Skin epidermis (tissue), 12 donors: ENCODE measurements at regions not wholly inside any gene's neighbourhood (a gene's known extent, or its start where the extent isn't known, plus 50 kb on each side); places are given as distances from the start of the nearest gene placed in this dataset.
"Not testable (repeated sequence)": the region's sequence is repeated elsewhere in the genome, so short reads cannot be mapped to it uniquely, and the experiment has no call there.

Experiments
- H3K27ac ChIP-seq, 21 experiments: fragments of 200-600 bp; sonication (generic) in 11 of 21; one replicate each; pipeline ENCODE4 v1.5.0; 2020; ENCODE audit warnings: mild to moderate bottlenecking in 3 of 21, inconsistent platforms in 2 of 21, moderate library complexity in 2 of 21
- H3K4me3 ChIP-seq, 7 experiments: fragments of 200-600 bp; sonication (generic) in 2 of 7; one replicate each; pipeline ENCODE4 v1.5.0; 2020; ENCODE audit warnings: inconsistent platforms in 2 of 7, mild to moderate bottlenecking in 2 of 7, moderate library complexity in 1 of 7

DNA sequence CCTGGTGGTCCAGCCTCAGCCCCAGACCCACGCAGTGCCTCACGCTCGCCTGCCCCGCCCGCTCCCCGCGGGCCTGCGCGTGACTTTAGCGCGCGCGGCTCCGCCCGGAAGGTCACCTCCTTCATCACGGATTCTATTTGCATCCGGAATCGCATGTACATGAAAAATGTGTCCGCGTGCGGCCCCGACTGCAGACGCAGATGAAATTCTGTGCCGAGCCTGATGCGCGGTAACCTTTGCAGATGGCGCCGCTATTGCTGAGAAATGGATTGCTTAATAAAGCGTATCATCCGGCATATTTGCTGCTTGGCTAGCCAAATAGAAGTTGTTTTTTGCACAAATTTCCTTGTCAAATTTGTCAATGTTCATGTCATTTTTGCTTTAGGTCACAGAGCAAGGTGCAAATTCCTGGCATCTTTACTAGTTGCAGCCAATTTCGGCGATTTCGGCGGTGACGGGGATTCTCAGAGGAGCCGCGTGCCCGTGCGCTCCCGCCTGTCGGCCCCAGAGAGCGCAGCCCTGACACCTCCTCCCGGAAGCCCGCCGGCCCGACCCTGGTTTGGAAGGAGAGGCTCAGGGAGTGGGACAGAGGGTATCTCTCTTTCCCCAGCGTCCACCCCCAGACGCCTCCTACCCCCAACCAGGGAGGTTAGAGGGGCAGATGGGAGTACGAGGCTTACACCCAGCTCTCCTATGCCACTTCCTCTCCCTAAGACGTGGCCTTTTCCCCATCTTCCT is 85.9 kb upstream of the PAX2 start:
- no peak overlapping the region for H3K4me3 ChIP-seq
- H3K27ac ChIP-seq: no peak overlapping the region

DNA sequence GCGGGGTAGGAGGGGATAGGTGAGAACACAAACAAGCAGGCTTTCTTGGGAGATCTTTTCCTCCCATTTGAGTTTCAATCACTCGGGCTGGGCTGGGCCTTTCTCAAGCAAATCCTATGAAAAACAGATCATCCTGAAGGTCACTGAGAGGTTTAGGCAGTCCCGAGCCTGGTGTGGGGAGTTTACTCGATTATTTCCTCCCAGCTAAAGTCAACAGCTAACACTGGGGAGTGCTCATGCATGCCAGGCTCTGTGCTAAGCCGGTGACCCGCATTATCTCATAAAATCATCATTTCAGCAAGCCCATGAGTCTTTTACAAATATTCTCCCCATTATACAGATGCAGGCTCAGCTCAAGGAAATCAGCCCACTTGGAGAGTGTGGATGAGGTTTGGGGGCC is 85.0 kb upstream of the PAX2 start:
- no peak overlapping the region for H3K4me3 ChIP-seq
- H3K27ac ChIP-seq: no peak overlapping the region

DNA sequence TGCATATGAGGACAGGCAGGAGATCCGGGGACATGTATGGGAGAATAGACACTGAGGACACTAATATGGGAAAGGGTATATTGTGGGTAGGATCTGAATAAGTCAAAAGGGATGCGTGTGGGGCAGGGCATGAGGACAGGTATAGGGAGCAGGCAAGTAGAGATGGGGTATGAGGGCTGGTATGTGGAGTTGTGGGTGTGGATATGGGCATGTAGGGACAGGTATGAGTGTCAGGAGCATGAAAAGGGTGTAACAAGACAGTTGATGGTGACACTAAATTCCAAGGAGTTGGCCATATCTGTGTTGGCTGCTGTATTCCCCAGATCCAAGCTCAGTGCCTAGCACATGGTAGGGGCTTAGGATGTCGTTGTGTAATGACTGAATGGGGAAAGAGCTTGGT is 84.4 kb upstream of the PAX2 start:
- no peak overlapping the region for H3K27ac ChIP-seq
- H3K4me3 ChIP-seq: no peak overlapping the region

DNA sequence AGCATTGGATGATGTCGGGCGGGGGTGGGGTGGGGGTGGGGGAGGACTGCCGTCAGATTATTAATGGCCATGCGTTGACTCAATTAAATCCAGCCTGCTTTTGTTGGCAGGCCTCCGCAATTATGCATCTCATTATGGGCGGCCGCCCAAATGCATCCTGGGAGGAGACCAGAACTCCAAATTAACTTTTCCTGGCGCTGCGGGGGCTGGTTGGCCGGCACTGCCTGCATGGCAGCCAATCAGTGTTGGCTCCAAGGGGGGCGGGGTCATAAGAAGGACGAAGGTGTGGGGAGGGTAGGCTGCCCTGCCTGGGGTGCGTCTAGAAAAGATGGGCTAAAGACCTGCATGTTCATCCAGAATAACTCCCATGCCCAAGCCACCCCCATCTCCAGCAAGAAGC is 83.9 kb upstream of the PAX2 start:
- H3K4me3 ChIP-seq: no peak overlapping the region
- no peak overlapping the region for H3K27ac ChIP-seq

DNA sequence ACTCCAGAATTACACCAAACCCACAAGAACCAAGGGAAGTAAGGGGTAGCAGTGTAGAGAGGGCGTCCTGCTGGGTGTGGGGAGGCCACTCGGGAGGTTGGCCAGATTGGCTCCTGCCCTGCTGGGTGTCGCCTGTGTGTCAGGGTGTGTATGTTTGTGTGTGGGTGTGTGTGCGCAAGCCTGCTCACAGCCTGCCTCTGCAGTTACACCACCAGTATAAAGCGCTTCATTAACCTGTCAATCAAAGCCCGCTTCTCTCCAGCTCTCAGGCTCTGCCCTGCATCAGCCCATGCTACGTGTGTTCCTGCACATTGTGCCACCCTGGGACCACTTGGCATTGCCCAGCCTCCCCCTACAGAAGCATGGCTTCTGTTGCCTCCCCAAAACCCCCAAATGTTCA is 83.3 kb upstream of the PAX2 start:
- Histone ChIP-seq H3K4me3 (no peak overlapping the region), H3K27ac (no peak overlapping the region)

DNA sequence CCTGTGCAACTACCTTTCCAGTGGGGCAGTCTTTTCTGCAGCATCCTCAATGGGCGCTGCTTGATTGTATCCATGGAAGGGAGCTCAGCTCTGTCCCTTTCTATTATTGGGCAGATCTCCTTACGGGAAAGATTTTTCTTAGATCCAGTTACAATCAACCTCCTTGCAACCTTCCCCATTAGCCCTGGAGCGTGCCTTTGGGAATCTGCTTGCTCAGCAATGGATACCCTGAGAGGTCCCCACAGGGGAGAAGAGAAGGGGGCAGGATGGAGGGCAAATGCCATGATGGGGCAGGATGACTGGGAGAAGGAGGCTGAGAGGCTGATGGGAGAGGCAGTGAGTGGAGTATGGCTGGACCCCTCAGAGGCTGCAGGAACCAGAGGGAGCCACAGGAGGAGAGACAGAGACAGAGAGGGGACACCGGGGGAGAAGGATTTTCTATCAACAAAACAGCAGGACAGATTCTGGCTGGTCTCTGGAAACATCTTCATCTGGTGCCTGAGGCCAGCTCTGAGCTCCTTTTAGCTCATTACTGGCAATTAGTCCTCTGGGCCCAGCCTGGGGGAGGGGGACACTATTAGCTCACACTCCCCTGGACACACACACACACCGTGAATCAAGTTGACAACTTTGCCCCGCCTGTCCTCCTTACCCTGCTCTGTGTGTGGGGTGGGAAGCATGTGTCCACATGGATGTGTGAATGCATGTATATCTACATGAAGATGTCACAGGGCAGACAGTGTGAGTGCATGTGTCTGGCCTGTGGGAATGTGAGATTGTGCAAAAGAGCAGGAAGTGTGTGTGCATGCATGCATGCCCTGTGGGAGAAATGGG is 80.8 kb upstream of the PAX2 start:
- no peak overlapping the region for H3K4me3 ChIP-seq
- H3K27ac ChIP-seq: no peak overlapping the region

DNA sequence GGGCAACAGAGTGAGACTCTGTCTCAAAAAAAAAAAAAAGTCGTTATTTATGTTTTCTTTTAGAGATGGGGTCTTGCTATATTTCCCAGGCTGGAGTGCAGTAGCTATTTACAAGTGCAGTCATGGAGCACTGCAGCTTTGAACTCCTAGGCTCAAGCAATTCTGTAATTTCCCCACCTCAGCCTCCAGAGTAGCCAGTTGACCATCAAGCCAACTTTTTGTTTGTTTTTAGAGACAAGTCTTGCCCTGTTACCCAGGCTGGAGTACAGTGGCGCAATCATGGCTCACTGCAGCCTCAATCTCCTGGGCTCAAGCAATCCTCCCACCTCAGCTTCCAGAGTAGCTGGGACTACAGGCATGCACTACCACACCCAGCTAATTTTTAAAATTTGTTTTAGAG is 78.7 kb upstream of the PAX2 start:
- H3K27ac ChIP-seq, H3K4me3 ChIP-seq: not testable (repeated sequence)

DNA sequence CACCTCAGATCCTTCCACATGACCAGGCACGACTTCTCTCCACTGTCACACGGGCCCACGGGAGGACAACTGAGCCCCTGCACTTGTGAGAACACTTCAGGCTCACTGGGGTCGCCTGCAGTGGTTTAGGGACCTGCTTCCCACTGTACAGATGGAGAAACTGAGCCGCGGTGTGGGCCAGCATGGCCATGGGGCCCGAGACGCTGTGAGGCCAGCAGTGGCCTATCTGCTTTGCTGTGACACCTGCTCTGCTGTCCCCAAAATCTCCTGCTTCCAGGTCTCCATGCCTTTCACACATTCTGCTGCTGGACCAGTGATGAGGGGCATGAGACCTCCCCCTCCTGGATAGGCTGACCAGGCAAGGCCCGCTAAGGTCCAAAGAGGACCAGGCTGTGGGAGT is 75.8 kb upstream of the PAX2 start:
- Histone ChIP-seq H3K4me3 (no peak overlapping the region), H3K27ac (no peak overlapping the region)

DNA sequence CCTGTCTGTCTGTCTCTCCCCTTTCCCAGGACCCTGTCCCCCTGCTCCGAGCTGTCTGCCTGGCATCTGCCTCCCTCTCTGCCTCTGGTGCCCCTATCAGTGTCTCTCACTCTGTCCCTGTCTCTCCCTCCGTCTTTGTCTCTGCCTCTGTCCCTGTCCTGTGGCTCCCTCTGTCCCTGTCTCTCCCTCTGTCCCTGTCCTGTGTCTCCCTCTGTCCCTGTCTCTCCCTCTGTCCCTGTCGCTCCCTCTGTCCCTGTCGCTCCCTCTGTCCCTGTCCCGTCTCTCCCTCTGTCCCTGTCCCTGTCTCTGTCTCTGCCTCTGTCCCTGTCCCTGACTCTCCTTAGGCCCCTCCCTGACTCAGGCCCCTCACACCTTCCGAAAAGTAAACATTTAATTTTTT is 75.0 kb upstream of the PAX2 start:
- Histone ChIP-seq H3K4me3 (no peak overlapping the region), H3K27ac (no peak overlapping the region)

DNA sequence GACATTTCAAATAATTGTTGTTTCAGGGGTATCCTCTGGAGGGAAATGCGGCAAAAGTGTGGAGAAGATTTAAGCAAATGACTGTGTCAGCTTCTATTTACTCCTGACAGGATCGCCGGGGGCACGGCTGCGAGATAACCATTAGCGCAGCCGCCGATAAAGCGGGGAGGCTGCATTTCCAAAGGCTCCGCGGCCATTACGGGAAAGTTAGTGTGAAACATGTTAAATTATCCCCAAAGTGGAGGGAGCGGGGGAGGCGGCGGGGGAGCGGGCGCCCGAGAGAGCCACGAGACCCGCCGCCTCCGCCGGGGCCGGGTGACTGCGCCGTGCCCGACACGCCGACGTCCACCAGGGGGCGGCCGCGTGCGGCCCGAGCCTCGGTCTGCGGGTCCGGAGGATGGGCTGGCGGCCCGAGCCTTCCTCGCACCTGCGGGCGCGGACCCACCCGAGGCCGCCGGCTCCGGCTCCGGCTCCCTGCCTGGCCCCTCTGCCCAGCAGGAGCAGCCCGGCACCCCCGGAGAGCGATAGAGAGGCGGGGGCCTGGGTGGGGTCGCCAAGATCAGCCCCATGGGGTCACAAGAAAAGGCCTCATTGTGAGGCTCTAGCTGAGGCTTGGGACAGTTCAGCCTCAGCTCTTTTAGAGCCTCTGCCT is 74.4 kb upstream of the PAX2 start:
- H3K4me3 ChIP-seq: no peak overlapping the region

DNA sequence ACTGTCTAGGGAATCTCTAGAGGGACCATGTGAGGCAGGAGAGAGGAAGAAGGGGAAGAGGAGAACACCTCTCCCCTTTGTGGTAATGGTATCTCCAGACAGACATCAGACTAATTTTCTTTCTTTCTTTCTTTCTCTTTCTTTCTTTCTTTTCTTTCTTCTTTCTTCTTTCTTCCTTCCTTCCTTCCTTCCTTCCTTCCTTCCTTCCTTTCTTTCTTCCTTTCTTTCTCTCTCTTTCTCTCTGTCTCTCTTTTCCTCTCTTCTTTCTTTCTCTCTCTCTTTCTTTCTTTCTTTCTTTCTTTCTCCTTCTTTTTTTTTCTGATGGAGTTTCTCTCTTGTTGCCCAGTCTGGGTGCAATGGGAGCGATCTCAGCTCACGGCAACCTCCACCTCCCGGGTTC is 73.2 kb upstream of the PAX2 start:
- no peak overlapping the region for H3K27ac ChIP-seq
- H3K4me3 ChIP-seq: no peak overlapping the region

More for the DNA sequence above, 74.4 kb upstream of the PAX2 start:
- no peak overlapping the region for H3K27ac ChIP-seq

DNA sequence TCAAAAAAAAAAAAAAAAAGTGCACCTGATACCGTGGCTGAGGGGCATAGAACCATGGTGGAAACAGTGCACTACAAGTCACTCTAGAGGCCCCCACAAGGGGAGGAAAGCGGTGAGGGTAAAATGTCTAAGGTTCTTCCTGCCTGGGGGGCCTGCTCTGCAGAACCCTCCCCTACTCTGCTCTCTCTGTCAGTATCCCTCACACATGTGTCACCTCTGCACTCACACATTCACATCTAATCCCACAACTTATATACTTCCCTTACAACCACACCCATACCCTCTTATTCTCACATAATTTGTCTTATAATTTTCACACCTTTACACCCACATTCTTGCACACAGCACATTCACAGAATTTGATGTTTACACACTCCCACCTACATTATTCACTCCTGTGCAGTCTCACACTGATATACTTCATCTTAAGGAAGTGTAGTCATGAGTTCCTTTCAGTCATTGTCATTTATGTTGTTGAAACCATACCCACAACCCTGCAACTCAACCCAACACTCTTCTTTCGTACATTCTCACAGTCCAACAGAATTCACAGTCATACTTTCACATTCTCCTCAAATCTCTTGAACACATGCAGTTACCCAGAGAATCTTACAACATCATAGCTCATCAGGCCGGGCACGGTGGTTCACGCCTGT is 68.0 kb upstream of the PAX2 start:
- Histone ChIP-seq H3K4me3 (no peak overlapping the region), H3K27ac (no peak overlapping the region)

DNA sequence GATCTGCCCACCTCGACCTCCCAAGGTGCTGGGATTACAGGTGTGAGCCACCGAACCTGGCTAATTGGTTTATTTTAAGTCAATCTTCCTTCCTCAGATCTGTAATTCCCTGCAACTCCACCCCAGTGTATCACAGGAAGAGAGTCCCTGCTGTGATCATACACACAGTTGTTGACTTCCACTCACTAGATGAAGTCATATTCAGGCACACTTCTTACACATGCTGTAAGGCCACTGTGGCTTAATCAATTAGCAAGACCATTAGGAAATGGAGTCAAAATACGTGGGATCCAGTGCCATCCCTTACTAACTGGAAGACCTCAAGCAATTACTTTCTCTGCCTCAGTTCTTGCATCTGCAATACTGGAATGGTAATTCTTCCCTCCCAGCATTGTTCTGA is 66.1 kb upstream of the PAX2 start:
- Histone ChIP-seq H3K4me3 (no peak overlapping the region), H3K27ac (no peak overlapping the region)

DNA sequence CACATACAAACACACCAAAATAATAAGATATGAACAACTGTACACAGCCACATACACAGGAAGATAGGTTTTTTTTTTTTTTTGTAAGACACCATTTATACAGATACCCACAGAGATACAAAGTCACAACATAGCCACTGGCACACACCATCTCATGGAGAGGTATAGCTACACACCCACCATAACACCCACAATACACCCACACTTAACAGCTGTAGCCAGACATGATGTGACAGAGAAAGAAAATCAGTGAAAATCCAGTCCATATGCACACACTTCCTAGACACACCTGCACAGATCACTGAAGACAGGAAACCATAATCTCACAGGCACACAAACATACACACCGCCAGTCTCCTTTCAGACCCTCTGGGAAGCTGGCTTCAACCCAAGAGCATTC is 62.4 kb upstream of the PAX2 start:
- H3K4me3 ChIP-seq: no peak overlapping the region
- no peak overlapping the region for H3K27ac ChIP-seq

DNA sequence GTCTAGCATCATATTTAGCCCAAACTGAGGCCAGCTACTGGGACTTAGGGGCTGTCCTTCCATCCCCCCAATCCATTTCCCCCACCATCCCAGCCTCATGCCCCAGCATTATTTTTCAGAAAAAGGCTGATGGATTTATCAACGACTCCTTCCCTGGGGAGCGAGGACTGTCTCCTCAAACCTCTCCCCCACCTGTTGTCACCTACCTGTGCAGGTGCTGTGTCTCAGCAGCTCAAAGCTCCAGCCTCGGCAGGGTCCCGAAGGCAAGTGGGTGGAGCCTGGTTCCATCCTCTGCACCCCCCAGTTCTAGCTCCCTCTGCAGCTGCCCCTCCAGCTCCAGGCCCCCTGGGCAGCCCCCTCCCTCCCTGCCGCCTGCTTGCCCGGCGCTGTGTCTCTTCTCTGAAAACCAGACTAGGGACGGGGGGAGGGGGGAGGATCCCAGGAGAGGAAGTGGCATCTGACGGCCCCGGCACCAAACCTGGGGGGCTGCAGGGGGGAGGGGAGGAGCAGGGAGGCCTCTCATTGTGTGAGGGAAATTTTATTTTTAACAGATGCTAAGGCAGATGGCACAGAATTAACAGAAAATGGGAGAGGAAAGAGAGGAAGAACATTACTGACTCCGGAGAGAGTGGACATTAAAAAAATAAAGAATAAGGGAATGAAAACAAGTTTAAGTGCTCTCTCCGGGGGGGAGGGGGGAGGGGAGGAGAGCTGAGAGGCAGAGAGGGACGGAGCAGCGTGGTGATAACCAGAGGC is 61.7 kb upstream of the PAX2 start:
- no peak overlapping the region for H3K27ac ChIP-seq
- H3K4me3 ChIP-seq: no peak overlapping the region

DNA sequence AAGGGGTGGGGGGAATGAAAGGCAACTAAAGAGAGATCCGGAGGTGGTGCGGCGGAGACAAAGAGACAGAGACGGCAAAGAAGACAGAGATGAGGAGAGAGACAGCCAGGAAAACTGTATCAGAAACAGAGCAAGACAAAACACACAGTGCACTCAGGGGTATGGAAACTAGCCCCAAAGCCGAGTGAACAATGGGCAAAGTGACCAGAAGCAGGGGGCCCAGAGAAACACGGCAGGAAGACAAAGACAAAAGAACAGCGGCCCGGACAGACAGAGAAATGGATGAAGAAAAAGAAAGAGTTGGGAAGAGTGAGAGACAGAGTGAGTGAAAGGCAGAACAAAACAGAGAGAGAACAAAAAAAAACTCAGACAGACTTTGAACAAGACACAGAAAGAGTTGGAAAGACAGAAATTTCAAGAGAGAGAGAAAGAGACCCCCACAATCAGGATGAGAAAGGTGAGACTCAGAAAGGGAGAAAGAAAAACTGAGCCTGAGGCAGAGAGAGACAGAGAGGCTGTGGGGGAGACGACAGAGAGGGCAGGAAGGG is 60.6 kb upstream of the PAX2 start:
- Histone ChIP-seq H3K27ac (no peak overlapping the region), H3K4me3 (no peak overlapping the region)

DNA sequence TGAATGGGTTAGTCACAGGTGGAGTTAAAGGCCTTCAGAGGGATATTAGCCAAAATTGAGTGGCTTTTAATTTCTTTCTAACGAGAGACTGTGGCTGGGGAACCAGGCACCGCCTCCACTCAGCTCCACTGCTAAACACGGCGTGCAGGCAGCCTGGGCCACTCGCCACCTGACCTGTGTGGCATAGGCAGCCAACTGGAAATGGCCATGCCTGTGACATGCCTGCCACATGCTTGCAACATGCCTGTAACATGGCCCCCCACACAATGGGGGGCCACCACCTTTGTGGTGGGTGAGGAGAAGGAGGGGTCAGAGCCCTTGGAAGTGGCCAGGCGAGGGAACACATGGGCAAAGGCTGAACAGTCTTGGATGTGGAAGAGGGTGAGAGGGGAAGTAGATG is 60.1 kb upstream of the PAX2 start:
- no peak overlapping the region for H3K4me3 ChIP-seq

DNA sequence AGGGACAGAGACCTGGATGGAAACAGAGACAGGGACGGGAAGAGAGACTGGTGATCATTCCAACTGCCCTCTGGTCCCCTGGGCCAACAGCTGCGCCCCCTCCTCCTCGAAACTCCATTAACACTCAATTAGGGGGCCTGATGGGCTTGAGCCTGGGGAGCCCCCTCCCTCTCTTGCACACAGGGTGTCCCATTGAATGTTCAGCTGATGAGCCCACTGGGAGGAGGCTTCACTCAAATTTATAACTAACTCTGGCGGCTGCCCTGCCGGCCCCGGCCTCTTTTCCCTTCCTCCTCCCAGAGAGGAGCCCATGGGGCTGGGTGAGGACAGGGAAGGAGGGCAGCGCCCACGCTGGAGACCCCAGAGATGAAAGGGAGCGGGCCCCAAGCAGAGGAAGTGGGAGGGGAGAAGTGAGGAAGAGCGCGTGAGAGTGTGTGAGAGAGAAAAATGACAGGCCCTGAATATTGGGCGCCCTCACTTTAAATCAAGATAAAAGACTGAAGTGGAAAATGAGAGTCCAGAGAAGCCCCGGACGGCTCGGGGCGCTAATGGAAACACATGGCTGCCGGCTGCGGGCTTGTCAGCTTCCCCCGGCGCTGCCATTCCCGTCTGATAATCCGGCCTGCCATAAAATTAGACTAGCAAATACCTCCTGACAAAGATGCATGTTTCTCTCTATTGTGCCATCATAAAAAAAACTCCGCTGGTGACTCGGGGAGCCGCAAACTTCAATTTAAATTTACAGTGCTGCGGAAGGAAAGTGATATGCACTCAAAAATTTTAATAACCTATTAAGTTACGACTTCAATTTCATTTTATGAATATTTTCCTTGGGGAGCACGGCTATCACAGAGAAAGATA is 58.0 kb upstream of the PAX2 start:
- Histone ChIP-seq H3K27ac (no peak overlapping the region), H3K4me3 (no peak overlapping the region)

More for the DNA sequence above, 60.1 kb upstream of the PAX2 start:
- no peak overlapping the region for H3K27ac ChIP-seq

DNA sequence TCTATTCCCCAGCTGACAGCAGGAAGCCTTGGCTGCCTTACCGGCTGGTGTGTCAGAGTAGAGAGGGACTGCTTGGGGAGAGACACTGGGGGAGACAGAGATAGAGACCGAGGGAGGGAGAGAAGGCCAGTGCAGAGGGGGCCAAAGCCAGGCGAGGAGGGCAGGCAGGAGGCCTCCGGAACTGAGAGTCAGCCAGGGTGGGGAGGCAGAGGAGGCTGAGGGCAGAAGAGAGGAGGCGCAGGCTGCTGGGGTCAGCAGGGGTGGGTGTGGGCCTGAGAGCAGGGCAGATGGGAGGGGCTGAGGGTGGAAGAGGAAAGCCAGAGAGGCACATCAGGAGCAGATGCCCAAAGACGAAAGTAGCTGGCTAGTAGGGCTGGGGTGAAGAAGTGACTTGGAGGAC is 57.2 kb upstream of the PAX2 start:
- Histone ChIP-seq H3K4me3 (no peak overlapping the region), H3K27ac (no peak overlapping the region)
